Astrocyte (in vitro differentiated cells and primary cell): ENCODE measurements at regions not wholly inside any gene's neighbourhood (a gene's known extent, or its start where the extent isn't known, plus 50 kb on each side); places are given as distances from the start of the nearest gene placed in this dataset.

ENCODE experiments used
- DNase-seq: peaks from one replicate; pipeline ENCODE4 v3.0.0-alpha.2; 2010; ENCODE audit warnings: low read depth
- FAIRE-seq: peaks from 2 replicates; lab custom pipeline; 2011; peaks lifted over from hg19 to GRCh38; lab: Jason Lieb, UNC
- H2AFZ ChIP-seq: 2 replicates; pipeline ENCODE4 v1.6.0; 2012; ENCODE audit warnings: low read depth, low read length, inconsistent platforms
- H3K27ac ChIP-seq: 2 replicates; pipeline ENCODE4 v1.5.1; 2011; ENCODE audit warnings: low read depth, low read length, inconsistent platforms
- H3K27me3 ChIP-seq: 2 replicates; pipeline ENCODE4 v1.6.0; 2011; ENCODE audit warnings: low read length, inconsistent platforms; ENCODE audit not compliant: insufficient read depth
- H3K36me3 ChIP-seq: 2 replicates; pipeline ENCODE4 v1.5.1; 2011; ENCODE audit warnings: low read length, inconsistent platforms; ENCODE audit not compliant: insufficient read depth
- H3K4me1 ChIP-seq: 2 replicates; pipeline ENCODE4 v1.5.1; 2011; ENCODE audit warnings: low read length, inconsistent platforms; ENCODE audit not compliant: insufficient read depth
- H3K4me2 ChIP-seq: 2 replicates; pipeline ENCODE4 v1.6.0; 2012; ENCODE audit warnings: low read length, inconsistent platforms
- H3K4me3 ChIP-seq: 2 replicates; pipeline ENCODE4 v1.5.1; 2011; ENCODE audit warnings: low read depth, mild to moderate bottlenecking, low read length, inconsistent platforms; ENCODE audit not compliant: insufficient read depth
- H3K79me2 ChIP-seq: 2 replicates; pipeline ENCODE4 v1.6.0; 2012; ENCODE audit warnings: mild to moderate bottlenecking, low read length, inconsistent platforms; ENCODE audit not compliant: insufficient read depth
- H3K9ac ChIP-seq: 2 replicates; pipeline ENCODE4 v1.6.0; 2012; ENCODE audit warnings: mild to moderate bottlenecking, low read length, inconsistent platforms
- H3K9me3 ChIP-seq: 2 replicates; pipeline ENCODE4 v1.5.1; 2012; ENCODE audit warnings: low read depth, mild to moderate bottlenecking, low read length, inconsistent platforms; ENCODE audit not compliant: insufficient read depth
- H4K20me1 ChIP-seq: 2 replicates; pipeline ENCODE4 v1.6.0; 2012; ENCODE audit warnings: low read length, inconsistent platforms; ENCODE audit not compliant: insufficient read depth
- H3K27ac Mint-ChIP-seq: one replicate; pipeline ENCODE4 v1.8.0; 2021; ENCODE audit warnings: mild to moderate bottlenecking, mixed read lengths; ENCODE audit not compliant: unreplicated experiment
- H3K27me3 Mint-ChIP-seq: one replicate; pipeline ENCODE4 v1.8.0; 2021; ENCODE audit warnings: low read depth, mixed read lengths; ENCODE audit not compliant: unreplicated experiment
- H3K36me3 Mint-ChIP-seq: one replicate; pipeline ENCODE4 v1.8.0; 2021; ENCODE audit warnings: low read depth, mixed read lengths; ENCODE audit not compliant: unreplicated experiment
- H3K4me1 Mint-ChIP-seq: one replicate; pipeline ENCODE4 v1.8.0; 2021; ENCODE audit warnings: low read depth, mixed read lengths; ENCODE audit not compliant: unreplicated experiment
- H3K4me3 Mint-ChIP-seq: one replicate; pipeline ENCODE4 v1.8.0; 2021; ENCODE audit warnings: mild to moderate bottlenecking, moderate library complexity, mixed read lengths; ENCODE audit not compliant: unreplicated experiment
- H3K9me3 Mint-ChIP-seq: one replicate; pipeline ENCODE4 v1.8.0; 2021; ENCODE audit warnings: mild to moderate bottlenecking, mixed read lengths; ENCODE audit not compliant: unreplicated experiment
- EZH2 ChIP-seq: IDR thresholded peaks from 2 replicates; pipeline ENCODE4 v1.6.1; 2012; ENCODE audit warnings: mild to moderate bottlenecking, low read length, inconsistent platforms; ENCODE audit not compliant: insufficient read depth
- TF ChIP-seq, protein P1 (sequence below): IDR thresholded peaks from 2 replicates; pipeline ENCODE4 v1.5.1; 2011; ENCODE audit warnings: low read depth, mild to moderate bottlenecking, inconsistent platforms, low read length, moderate library complexity; ENCODE audit not compliant: insufficient read depth

DNA sequence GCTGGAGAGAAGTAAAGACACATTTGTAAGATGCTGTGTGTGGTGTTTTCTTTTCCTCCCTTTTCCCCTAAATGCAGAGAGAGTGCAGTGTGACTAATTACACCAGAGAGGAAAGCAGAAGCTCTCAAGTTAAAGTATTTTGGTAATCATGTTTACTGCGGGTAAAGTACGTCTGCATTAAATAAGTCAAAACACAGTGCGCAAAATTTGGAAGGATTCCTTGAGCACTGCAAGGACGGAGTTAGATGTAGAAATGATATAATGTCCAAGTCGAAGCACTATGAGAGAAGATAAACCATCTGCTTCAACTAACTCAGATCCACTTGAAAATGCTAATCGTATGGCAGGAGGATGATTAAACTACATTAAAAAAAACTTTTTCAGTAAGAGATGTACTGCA is 766.5 kb downstream of the RNF144A start:
- H3K4me1 Mint-ChIP-seq, result peaks cover 7% of the 10 kb centered on the region
- no peak for FAIRE-seq
- no peak overlapping the region for H2AFZ ChIP-seq

DNA sequence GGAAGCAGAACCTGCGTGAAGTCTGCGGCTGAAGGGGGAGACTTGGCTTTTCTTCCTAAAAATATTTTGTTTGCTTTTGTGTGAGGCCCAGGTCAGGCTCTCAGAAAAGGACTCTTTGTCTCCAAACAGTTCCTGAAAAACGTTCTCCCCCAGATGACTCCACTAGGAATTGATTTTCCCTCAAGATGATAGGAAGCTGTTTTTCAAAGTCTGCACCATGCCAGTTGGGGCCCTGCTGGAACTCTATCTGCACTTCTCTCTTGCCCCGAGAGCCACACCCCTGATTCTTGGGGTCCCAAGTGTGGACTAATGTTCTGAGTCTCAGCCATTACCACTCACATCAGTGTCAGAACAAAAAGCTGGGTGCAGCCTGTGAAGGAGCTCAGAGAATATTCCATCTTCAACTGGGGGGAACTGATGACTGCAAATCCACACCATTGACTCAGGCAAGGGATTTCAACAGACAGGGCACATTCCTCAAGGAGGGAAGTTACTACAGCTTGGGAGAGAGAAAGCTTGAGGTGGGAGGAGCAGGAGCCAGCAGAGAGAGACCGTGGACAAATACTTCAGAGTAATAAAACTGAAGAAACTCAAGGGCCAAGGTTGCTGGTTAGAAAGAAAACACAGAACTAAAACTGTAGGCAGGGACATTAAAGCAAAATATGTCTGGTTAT is 768.3 kb downstream of the RNF144A start:
- DNase-seq (peak; percentile 55), FAIRE-seq (peak; percentile 49)
- H3K27ac Mint-ChIP-seq, result peak overlapping the region; percentile 1

More for the DNA sequence above, 766.5 kb downstream of the RNF144A start:
- TF ChIP-seq, protein P1, sequence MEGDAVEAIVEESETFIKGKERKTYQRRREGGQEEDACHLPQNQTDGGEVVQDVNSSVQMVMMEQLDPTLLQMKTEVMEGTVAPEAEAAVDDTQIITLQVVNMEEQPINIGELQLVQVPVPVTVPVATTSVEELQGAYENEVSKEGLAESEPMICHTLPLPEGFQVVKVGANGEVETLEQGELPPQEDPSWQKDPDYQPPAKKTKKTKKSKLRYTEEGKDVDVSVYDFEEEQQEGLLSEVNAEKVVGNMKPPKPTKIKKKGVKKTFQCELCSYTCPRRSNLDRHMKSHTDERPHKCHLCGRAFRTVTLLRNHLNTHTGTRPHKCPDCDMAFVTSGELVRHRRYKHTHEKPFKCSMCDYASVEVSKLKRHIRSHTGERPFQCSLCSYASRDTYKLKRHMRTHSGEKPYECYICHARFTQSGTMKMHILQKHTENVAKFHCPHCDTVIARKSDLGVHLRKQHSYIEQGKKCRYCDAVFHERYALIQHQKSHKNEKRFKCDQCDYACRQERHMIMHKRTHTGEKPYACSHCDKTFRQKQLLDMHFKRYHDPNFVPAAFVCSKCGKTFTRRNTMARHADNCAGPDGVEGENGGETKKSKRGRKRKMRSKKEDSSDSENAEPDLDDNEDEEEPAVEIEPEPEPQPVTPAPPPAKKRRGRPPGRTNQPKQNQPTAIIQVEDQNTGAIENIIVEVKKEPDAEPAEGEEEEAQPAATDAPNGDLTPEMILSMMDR, result no peak
- no peak for TF ChIP-seq EZH2
- Mint-ChIP-seq H3K27ac (no peak overlapping the region), H3K27me3 (peaks cover 13% of the 10 kb centered on the region), H3K4me3 (no peak overlapping the region), H3K36me3 (no peaks in the 10 kb centered on the region), H3K9me3 (peaks cover 1% of the 10 kb centered on the region)
- Histone ChIP-seq H3K4me2 (no peak overlapping the region), H4K20me1 (no peaks in the 10 kb centered on the region), H3K27ac (no peak overlapping the region), H3K9me3 (no peaks in the 10 kb centered on the region), H3K4me3 (no peak overlapping the region), H3K27me3 (no peaks in the 10 kb centered on the region), H3K9ac (no peak overlapping the region), H3K4me1 (no peaks in the 10 kb centered on the region), H3K36me3 (no peaks in the 10 kb centered on the region), H3K79me2 (no peaks in the 10 kb centered on the region)
- DNase-seq, result no peak

More for the DNA sequence above, 768.3 kb downstream of the RNF144A start:
- H3K4me1 ChIP-seq, result no peaks in the 10 kb centered on the region
- H3K27me3 ChIP-seq, result no peaks in the 10 kb centered on the region
- no peak overlapping the region for H3K4me3 ChIP-seq
- H3K27ac ChIP-seq, result no peak overlapping the region
- Mint-ChIP-seq H3K27me3 (peaks cover 13% of the 10 kb centered on the region), H3K9me3 (peaks cover 1% of the 10 kb centered on the region), H3K4me3 (no peak overlapping the region), H3K36me3 (no peaks in the 10 kb centered on the region), H3K4me1 (peaks cover 7% of the 10 kb centered on the region)
- H3K9me3 ChIP-seq, result no peaks in the 10 kb centered on the region
- TF ChIP-seq, protein P1, result no peak
- no peak for TF ChIP-seq EZH2
- no peak overlapping the region for H3K9ac ChIP-seq
- no peaks in the 10 kb centered on the region for H3K79me2 ChIP-seq
- H4K20me1 ChIP-seq, result no peaks in the 10 kb centered on the region
- no peak overlapping the region for H3K4me2 ChIP-seq
- H3K36me3 ChIP-seq, result no peaks in the 10 kb centered on the region
- H2AFZ ChIP-seq, result no peak overlapping the region
